ENCODE measurements at regions not wholly inside any gene's neighbourhood (a gene's known extent, or its start where the extent isn't known, plus 50 kb on each side); places are given as distances from the start of the nearest gene placed in this dataset.

DNA sequence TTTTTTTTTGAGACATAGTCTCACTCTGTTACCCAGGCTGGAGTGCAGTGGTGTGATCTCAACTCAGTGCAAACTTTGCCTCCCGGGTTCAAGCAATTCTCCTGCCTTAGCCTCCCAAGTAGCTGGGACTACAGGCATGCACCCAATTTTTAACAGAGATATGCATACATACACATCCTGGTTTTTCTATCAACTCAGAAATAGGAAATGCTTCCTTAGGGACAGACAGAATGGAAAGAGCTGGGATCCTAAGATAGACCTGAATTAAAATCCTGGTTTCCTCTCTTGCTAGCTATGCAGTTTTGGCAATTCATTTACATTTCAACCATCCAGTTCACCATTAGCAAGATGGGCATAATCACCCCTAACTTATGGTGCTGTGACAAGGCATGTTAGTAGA is 347.5 kb downstream of the GPAM start:
- TF ChIP-seq, protein P1, sequence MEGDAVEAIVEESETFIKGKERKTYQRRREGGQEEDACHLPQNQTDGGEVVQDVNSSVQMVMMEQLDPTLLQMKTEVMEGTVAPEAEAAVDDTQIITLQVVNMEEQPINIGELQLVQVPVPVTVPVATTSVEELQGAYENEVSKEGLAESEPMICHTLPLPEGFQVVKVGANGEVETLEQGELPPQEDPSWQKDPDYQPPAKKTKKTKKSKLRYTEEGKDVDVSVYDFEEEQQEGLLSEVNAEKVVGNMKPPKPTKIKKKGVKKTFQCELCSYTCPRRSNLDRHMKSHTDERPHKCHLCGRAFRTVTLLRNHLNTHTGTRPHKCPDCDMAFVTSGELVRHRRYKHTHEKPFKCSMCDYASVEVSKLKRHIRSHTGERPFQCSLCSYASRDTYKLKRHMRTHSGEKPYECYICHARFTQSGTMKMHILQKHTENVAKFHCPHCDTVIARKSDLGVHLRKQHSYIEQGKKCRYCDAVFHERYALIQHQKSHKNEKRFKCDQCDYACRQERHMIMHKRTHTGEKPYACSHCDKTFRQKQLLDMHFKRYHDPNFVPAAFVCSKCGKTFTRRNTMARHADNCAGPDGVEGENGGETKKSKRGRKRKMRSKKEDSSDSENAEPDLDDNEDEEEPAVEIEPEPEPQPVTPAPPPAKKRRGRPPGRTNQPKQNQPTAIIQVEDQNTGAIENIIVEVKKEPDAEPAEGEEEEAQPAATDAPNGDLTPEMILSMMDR (IDR thresholded peaks at IDR 0.05), result no peak
- TF ChIP-seq EZH2 (IDR thresholded peaks at IDR 0.05; ENCODE audit: borderline replicate concordance, insufficient read depth, low read depth, low read length, poor library complexity, severe bottlenecking), result no peak
